Stimulated activated memory B cell treated with anti-CD40 and anti-IgM and Interleukin-4, amounts not matched to agents 10 μg/mL and 1 μg/mL and 100 μg/mL, for 72 hours (primary cell): ENCODE measurements at regions not wholly inside any gene's neighbourhood (a gene's known extent, or its start where the extent isn't known, plus 50 kb on each side); places are given as distances from the start of the nearest gene placed in this dataset.

Experiments
- ATAC-seq: fragments of 150-1000 bp; cut with Tn5 transposase; 2 replicates; pipeline ENCODE4 v1.10.0; 2021
- H3K27ac Mint-ChIP-seq: one replicate; pipeline ENCODE4 v1.8.0; 2022; ENCODE audit warnings: mild to moderate bottlenecking, mixed read lengths
- H3K27me3 Mint-ChIP-seq: one replicate; pipeline ENCODE4 v1.8.0; 2022; ENCODE audit warnings: mixed read lengths
- H3K36me3 Mint-ChIP-seq: one replicate; pipeline ENCODE4 v1.8.0; 2022; ENCODE audit warnings: mixed read lengths
- H3K4me1 Mint-ChIP-seq: one replicate; pipeline ENCODE4 v1.8.0; 2022; ENCODE audit warnings: mixed read lengths
- H3K4me3 Mint-ChIP-seq: one replicate; pipeline ENCODE4 v1.8.0; 2022; ENCODE audit warnings: mild to moderate bottlenecking, moderate library complexity, mixed read lengths
- H3K9me3 Mint-ChIP-seq: one replicate; pipeline ENCODE4 v1.8.0; 2022; ENCODE audit warnings: mixed read lengths

DNA sequence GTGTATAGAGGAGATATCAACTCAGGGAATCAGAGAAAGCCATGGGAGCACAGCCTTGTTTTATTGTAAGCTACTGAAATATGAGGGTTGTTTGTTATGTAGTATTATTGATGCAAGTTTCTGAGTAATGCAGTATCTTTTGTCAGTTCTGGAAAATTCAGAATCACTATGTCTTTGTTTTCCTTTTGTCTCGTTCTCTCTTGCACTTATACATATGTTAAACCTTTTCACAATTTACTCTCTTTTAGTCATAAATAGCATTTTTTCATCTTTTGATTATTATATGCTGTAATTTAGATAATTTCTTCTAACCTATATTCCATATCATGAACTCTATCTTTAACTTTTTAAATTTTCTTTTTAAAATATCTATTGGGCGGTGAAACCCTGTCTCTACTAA, 85.0 kb upstream of the COL3A1 start:
- peaks cover 3% of the 10 kb centered on the region for H3K9me3 Mint-ChIP-seq
- no peaks in the 10 kb centered on the region for H3K4me1 Mint-ChIP-seq
- no peaks in the 10 kb centered on the region for H3K27me3 Mint-ChIP-seq
- H3K36me3 Mint-ChIP-seq, result no peaks in the 10 kb centered on the region
- no peak overlapping the region for H3K27ac Mint-ChIP-seq
- no peak for ATAC-seq
- H3K4me3 Mint-ChIP-seq, result no peak overlapping the region

GRCh38 chr2:188890755-188891154, 83.4 kb upstream of the COL3A1 start:
- Mint-ChIP-seq H3K9me3 (peaks cover 3% of the 10 kb centered on the region), H3K4me3 (no peak overlapping the region), H3K27me3 (no peaks in the 10 kb centered on the region), H3K36me3 (no peaks in the 10 kb centered on the region), H3K27ac (no peak overlapping the region), H3K4me1 (no peaks in the 10 kb centered on the region)
- no peak for ATAC-seq

DNA sequence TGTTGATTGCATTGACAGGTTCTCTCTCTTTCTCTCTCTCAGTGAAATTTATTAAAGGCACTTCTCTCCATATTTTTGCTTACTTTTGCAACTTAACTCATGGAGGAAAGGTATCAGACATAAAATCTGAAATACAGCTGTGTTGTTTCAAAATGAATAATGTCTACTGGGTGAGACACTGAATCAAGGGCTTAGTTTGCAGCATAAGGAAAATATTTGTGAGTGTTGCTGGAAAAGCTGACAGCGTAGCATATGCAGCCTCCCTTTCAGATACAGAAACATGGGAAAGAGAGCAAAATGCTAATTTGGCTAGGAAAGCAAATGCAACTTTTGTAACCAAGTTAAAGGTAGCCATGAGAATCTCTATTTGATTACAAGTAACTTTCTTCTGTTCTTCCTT, 81.5 kb upstream of the COL3A1 start:
- ATAC-seq, result no peak
- H3K4me3 Mint-ChIP-seq, result no peak overlapping the region
- H3K27me3 Mint-ChIP-seq, result no peaks in the 10 kb centered on the region
- H3K27ac Mint-ChIP-seq, result no peak overlapping the region
- no peaks in the 10 kb centered on the region for H3K9me3 Mint-ChIP-seq
- no peaks in the 10 kb centered on the region for H3K4me1 Mint-ChIP-seq
- H3K36me3 Mint-ChIP-seq, result no peaks in the 10 kb centered on the region

DNA sequence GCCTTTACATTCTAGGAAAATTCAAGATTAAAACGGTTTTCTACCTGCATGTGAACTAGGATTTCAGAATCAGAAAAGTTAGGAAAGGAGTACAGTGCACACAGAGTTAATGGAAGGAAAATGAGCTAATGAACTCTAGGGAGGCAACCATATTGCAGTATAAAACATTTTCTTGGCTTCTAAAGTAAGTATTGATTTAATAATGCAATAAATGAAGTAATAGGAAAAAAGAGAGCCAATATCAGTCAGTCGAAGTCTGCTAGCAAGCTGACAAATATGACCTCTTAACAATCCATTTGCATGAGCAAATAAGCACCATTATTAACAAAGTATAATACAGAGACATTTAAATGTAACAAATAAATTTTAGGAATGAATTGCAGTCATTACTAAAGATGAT, 80.2 kb upstream of the COL3A1 start:
- Mint-ChIP-seq H3K9me3 (no peaks in the 10 kb centered on the region), H3K4me3 (no peak overlapping the region), H3K27ac (no peak overlapping the region), H3K27me3 (no peaks in the 10 kb centered on the region), H3K4me1 (no peaks in the 10 kb centered on the region), H3K36me3 (no peaks in the 10 kb centered on the region)
- no peak for ATAC-seq

DNA sequence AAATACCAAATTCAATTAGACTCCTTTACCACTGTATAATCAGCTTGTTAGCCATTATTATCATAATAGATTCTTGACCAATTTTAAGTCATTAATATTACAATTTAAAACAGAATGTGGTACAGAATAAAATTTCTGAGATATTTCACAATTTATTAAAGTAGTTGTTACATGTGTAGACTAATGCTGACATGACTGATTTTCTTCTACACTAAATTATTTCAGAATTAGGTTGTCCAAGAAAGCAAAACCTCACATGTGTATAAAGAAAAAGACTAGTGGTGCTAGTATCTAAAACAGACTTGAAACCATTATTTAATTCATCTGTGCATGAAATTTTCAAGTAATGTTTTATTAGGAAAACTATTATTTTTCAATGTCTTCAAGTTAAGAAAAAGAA, 79.2 kb upstream of the COL3A1 start:
- Mint-ChIP-seq H3K4me3 (no peak overlapping the region), H3K27me3 (no peaks in the 10 kb centered on the region), H3K27ac (no peak overlapping the region), H3K36me3 (no peaks in the 10 kb centered on the region), H3K4me1 (no peaks in the 10 kb centered on the region), H3K9me3 (no peaks in the 10 kb centered on the region)
- no peak for ATAC-seq

GRCh38 chr2:188897096-188897495, 77.1 kb upstream of the COL3A1 start:
- ATAC-seq, result no peak
- no peaks in the 10 kb centered on the region for H3K27me3 Mint-ChIP-seq
- no peaks in the 10 kb centered on the region for H3K36me3 Mint-ChIP-seq
- no peak overlapping the region for H3K27ac Mint-ChIP-seq
- no peak overlapping the region for H3K4me3 Mint-ChIP-seq
- H3K4me1 Mint-ChIP-seq, result no peaks in the 10 kb centered on the region
- H3K9me3 Mint-ChIP-seq, result peaks cover 3% of the 10 kb centered on the region

DNA sequence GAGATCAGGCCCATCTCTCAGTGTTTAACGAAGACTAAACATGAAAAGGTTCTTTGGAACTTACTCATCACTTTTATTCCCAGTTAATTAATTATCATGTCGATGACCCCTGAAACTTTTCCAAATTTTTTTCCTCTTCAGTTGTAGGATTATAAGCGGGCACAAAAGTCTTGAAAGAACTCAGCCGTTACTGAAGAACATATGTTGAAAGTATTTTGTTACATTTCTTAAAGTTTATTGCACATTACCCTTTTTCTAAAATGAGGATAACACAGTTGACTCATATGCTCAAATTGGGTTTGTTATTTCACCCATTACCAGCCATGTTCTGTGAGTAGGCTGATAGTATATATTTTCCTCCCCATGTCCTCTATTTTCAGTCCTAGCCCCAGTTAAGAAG, 75.9 kb upstream of the COL3A1 start:
- no peaks in the 10 kb centered on the region for H3K4me1 Mint-ChIP-seq
- H3K27ac Mint-ChIP-seq, result no peak overlapping the region
- no peak for ATAC-seq
- no peak overlapping the region for H3K4me3 Mint-ChIP-seq
- no peaks in the 10 kb centered on the region for H3K36me3 Mint-ChIP-seq
- no peaks in the 10 kb centered on the region for H3K27me3 Mint-ChIP-seq
- H3K9me3 Mint-ChIP-seq, result peaks cover 3% of the 10 kb centered on the region

GRCh38 chr2:188902901-188903491, 71.2 kb upstream of the COL3A1 start:
- no peak for ATAC-seq
- Mint-ChIP-seq H3K4me3 (no peak overlapping the region), H3K27ac (no peak overlapping the region), H3K36me3 (no peaks in the 10 kb centered on the region), H3K9me3 (peaks cover 3% of the 10 kb centered on the region), H3K27me3 (no peaks in the 10 kb centered on the region), H3K4me1 (no peaks in the 10 kb centered on the region)

DNA sequence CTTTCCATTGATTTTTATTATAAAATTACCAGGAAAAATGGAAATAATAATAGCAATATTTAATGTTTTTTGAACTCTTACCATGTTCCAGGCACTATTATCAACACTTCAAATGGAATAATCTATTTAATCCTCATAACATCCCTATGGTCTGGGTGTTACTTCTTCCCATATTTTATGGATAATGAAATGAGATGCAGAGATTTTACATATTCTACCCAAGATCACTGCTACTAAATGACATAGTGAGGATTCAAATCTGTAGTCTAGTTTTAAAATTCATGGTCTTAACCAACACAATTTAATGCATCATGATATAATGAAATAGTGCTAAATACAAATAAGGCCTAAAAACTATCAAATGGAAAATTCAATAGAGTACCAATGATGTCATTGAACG, 70.4 kb upstream of the COL3A1 start:
- Mint-ChIP-seq H3K4me1 (no peaks in the 10 kb centered on the region), H3K27ac (no peak overlapping the region), H3K9me3 (peaks cover 3% of the 10 kb centered on the region), H3K27me3 (no peaks in the 10 kb centered on the region), H3K4me3 (no peak overlapping the region), H3K36me3 (no peaks in the 10 kb centered on the region)
- ATAC-seq, result no peak

- Mint-ChIP-seq H3K27me3 (no peaks in the 10 kb centered on the region), H3K9me3 (no peaks in the 10 kb centered on the region), H3K36me3 (no peaks in the 10 kb centered on the region), H3K4me3 (no peak overlapping the region), H3K4me1 (no peaks in the 10 kb centered on the region), H3K27ac (no peak overlapping the region)
- ATAC-seq, result no peak
These were observed 65.1 kb upstream of the COL3A1 start for GRCh38 chr2:188909036-188909435.

DNA sequence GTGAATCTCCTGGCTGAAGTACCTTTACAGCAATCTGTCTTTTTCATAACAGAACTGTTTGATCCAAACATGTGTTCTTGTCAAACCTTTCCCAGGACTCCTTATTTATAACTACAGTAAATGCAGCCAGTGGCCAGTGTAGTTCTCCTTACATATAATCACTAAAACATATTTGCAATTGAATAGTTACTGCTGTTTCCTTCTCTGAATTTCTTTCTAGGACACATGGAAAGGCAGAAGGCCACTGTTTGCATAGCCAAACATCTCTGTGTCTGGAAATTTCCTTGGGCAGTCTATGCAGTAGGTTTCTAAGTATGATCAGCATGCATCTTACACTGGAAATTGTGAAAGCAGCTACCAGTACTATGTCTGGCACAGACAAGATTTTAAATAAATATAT, 57.4 kb upstream of the COL3A1 start:
- H3K27me3 Mint-ChIP-seq, result no peaks in the 10 kb centered on the region
- no peak overlapping the region for H3K27ac Mint-ChIP-seq
- H3K36me3 Mint-ChIP-seq, result no peaks in the 10 kb centered on the region
- peaks cover 3% of the 10 kb centered on the region for H3K9me3 Mint-ChIP-seq
- ATAC-seq, result no peak
- H3K4me1 Mint-ChIP-seq, result no peaks in the 10 kb centered on the region
- H3K4me3 Mint-ChIP-seq, result no peak overlapping the region

DNA sequence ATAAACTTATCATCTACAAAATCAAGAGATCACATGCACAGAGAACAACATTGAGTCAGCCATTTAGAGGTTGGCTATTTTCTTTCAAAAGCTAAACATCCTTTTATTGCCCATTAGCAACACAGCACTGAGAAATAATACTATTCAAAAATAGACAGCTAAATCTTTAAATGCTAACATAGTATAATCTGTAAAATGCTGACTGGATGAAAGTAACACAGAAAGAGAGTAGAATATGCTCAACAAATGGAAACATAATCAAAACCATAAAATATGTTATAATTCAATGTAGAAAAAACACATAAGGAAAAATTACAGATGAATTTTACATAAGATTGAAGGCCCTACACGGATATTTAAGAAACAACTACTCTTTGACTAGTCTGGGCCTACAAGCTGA, 56.5 kb upstream of the COL3A1 start:
- Mint-ChIP-seq H3K9me3 (peaks cover 3% of the 10 kb centered on the region), H3K4me3 (no peak overlapping the region), H3K27me3 (no peaks in the 10 kb centered on the region), H3K27ac (no peak overlapping the region), H3K4me1 (no peaks in the 10 kb centered on the region), H3K36me3 (no peaks in the 10 kb centered on the region)
- no peak for ATAC-seq

GRCh38 chr2:188919824-188920223, 54.3 kb upstream of the COL3A1 start:
- H3K9me3 Mint-ChIP-seq, result peaks cover 6% of the 10 kb centered on the region
- ATAC-seq, result no peak
- no peaks in the 10 kb centered on the region for H3K4me1 Mint-ChIP-seq
- H3K36me3 Mint-ChIP-seq, result no peaks in the 10 kb centered on the region
- no peaks in the 10 kb centered on the region for H3K27me3 Mint-ChIP-seq
- H3K4me3 Mint-ChIP-seq, result no peak overlapping the region
- H3K27ac Mint-ChIP-seq, result no peak overlapping the region

GRCh38 chr2:188922191-188922590, 52.0 kb upstream of the COL3A1 start:
- no peak for ATAC-seq
- Mint-ChIP-seq H3K27ac (no peak overlapping the region), H3K9me3 (peaks cover 9% of the 10 kb centered on the region), H3K4me3 (no peak overlapping the region), H3K27me3 (no peaks in the 10 kb centered on the region), H3K4me1 (no peaks in the 10 kb centered on the region), H3K36me3 (no peaks in the 10 kb centered on the region)
